K562 (cell line): ENCODE measurements at regions not wholly inside any gene's neighbourhood (a gene's known extent, or its start where the extent isn't known, plus 50 kb on each side); places are given as distances from the start of the nearest gene placed in this dataset.

Experiments used
- ATAC-seq: fragments of 200-7000 bp; cut with Tn5 transposase; 3 replicates; pipeline ENCODE4 v1.9.1; 2020; ENCODE audit warnings: moderate library complexity
- BruUV-seq: library from RNA; stranded (reverse); fragments of 400-500 nt; replicated peaks from 2 replicates; lab custom pipeline; 2021; lab: Mats Ljungman, UMichigan
- CTCF ChIA-PET: fragments of 300-600 bp; formaldehyde crosslinking; extraction: SDS; loops from one replicate; lab custom pipeline; 2021; ENCODE audit warnings: low intra/inter-chr PET ratio; lab: Yijun Ruan, JAX
- POLR2A ChIA-PET: fragments of 300-600, 350-650 bp; sonication (Branson Sonifier 250); formaldehyde crosslinking; extraction: SDS; loops from one replicate; lab custom pipeline; 2021; ENCODE audit warnings: antibody characterized with exemption, inconsistent platforms; lab: Yijun Ruan, JAX
- DNase-seq, 4 experiments: peaks; one replicate each; pipeline versions ENCODE4 v3.0.0 to v3.0.0-alpha.2; 2011 to 2018; ENCODE audit warnings: low spot score in 3 of 4, mixed read lengths in 3 of 4; ENCODE audit errors: extremely low read depth in 1 of 4
- FAIRE-seq: peaks from 2 replicates; lab custom pipeline; 2011; peaks lifted over from hg19 to GRCh38; lab: Jason Lieb, UNC
- H2AFZ ChIP-seq: 2 replicates; pipeline ENCODE4 v1.6.0; 2011; ENCODE audit warnings: low read depth, low read length, control low read depth, inconsistent platforms
- H3K27ac ChIP-seq: fragments of 200-600 bp; 3 replicates; pipeline ENCODE4 v1.8.0; 2011; ENCODE audit warnings: low read depth, mild to moderate bottlenecking, control low read depth, inconsistent platforms, low read length, moderate library complexity, mixed read lengths; ENCODE audit errors: extremely low read depth
- H3K27me3 ChIP-seq, 2 experiments: fragments of 300-600 bp in 1 of 2; 2 replicates in 1 of 2; 3 replicates in 1 of 2; pipeline versions ENCODE4 v1.6.0 to v1.8.0; 2011; ENCODE audit warnings: inconsistent platforms in 2 of 2, low read length in 2 of 2, mild to moderate bottlenecking in 1 of 2, mixed read lengths in 1 of 2, moderate library complexity in 1 of 2; ENCODE audit not compliant: control insufficient read depth in 2 of 2, insufficient read depth in 2 of 2
- H3K36me3 ChIP-seq: fragments of 300-600 bp; 3 replicates; pipeline ENCODE4 v1.8.0; 2011; ENCODE audit warnings: mild to moderate bottlenecking, low read length, inconsistent platforms; ENCODE audit not compliant: control insufficient read depth, insufficient read depth
- H3K4me1 ChIP-seq, 2 experiments: fragments of 200-600 bp in 1 of 2; replicated peaks in 1 of 2; 2 replicates in 1 of 2; 3 replicates in 1 of 2; pipeline versions ENCODE4 v1.5.1 to v1.8.0; 2011; ENCODE audit warnings: inconsistent platforms in 2 of 2, low read length in 2 of 2, mild to moderate bottlenecking in 1 of 2, mixed read lengths in 1 of 2, moderate library complexity in 1 of 2; ENCODE audit not compliant: control insufficient read depth in 2 of 2, insufficient read depth in 2 of 2
- H3K4me2 ChIP-seq: 2 replicates; pipeline ENCODE4 v1.6.1; 2011; ENCODE audit warnings: low read length, control low read depth, inconsistent platforms, mixed read lengths; ENCODE audit not compliant: insufficient read depth
- H3K4me3 ChIP-seq: fragments of 200-600 bp; sonication (generic), shearing (Covaris generic); 2 replicates; pipeline ENCODE4 v1.5.1; 2016; ENCODE audit warnings: control low read depth, inconsistent platforms
- H3K79me2 ChIP-seq: fragments of 200-600 bp; 3 replicates; pipeline ENCODE4 v1.8.0; 2011; ENCODE audit warnings: low read length, inconsistent platforms; ENCODE audit not compliant: control insufficient read depth, insufficient read depth
- H3K9ac ChIP-seq, 2 experiments: 2 replicates each; pipeline versions ENCODE4 v1.6.0 to v1.6.1; 2011; ENCODE audit warnings: low read depth in 2 of 2, low read length in 2 of 2, control low read depth in 1 of 2, inconsistent platforms in 1 of 2, mild to moderate bottlenecking in 1 of 2, mixed read lengths in 1 of 2; ENCODE audit not compliant: insufficient read depth in 1 of 2
- H3K9me1 ChIP-seq: one replicate; pipeline ENCODE4 v1.6.0; 2011; ENCODE audit warnings: inconsistent platforms, mild to moderate bottlenecking, low read length, moderate library complexity; ENCODE audit not compliant: control insufficient read depth, insufficient read depth
- H3K9me3 ChIP-seq: replicated peaks from 2 replicates; pipeline ENCODE4 v1.5.1; 2011; ENCODE audit warnings: low read depth, low read length, inconsistent platforms; ENCODE audit not compliant: control insufficient read depth, insufficient read depth
- H4K20me1 ChIP-seq: replicated peaks from 2 replicates; pipeline ENCODE4 v1.6.1; 2011; ENCODE audit warnings: low read length, inconsistent platforms, mixed read lengths; ENCODE audit not compliant: control insufficient read depth, insufficient read depth
- CREBBP ChIP-seq: IDR thresholded peaks from one replicate; pipeline ENCODE4 v1.6.1; 2012; ENCODE audit warnings: low read depth, mild to moderate bottlenecking, control low read depth, inconsistent platforms, low read length
- HMG20A ChIP-seq: fragments of 450-650 bp; formaldehyde crosslinking; conservative IDR thresholded peaks from 2 replicates; pipeline ENCODE4 v1.4.0; 2020; ENCODE audit warnings: mild to moderate bottlenecking, mixed read lengths
- KDM5B ChIP-seq: fragments of 200-600 bp; sonication (generic); IDR thresholded peaks from 2 replicates; pipeline ENCODE4 v1.6.1; 2012; ENCODE audit warnings: low read depth, mild to moderate bottlenecking, moderate library complexity, low read length, control low read depth, inconsistent platforms; ENCODE audit not compliant: insufficient replicate concordance
- PHF8 ChIP-seq: fragments of 200-600 bp; sonication (generic); IDR thresholded peaks from 2 replicates; pipeline ENCODE4 v1.6.1; 2012; ENCODE audit warnings: mixed run types, mild to moderate bottlenecking, inconsistent platforms, low read length, moderate library complexity, borderline replicate concordance
- TEAD4 ChIP-seq, 2 experiments: sonication (generic) in 1 of 2; formaldehyde crosslinking in 1 of 2; IDR thresholded peaks; 2 replicates each; pipeline versions ENCODE4 v1.6.1 to v1.8.0; 2012 to 2022; ENCODE audit warnings: borderline replicate concordance in 1 of 2, inconsistent platforms in 1 of 2, low read length in 1 of 2, mild to moderate bottlenecking in 1 of 2, missing genetic modification reagents in 1 of 2
- in situ Hi-C: fragments of 300-500 bp; cut with MboI; formaldehyde crosslinking; loops from 4 replicates; pipeline ENCODE4 v1.15.0; 2018; ENCODE audit warnings: inconsistent platforms, mixed read lengths
- intact Hi-C: fragments of 100-400 bp; cut with micrococcal nuclease; formaldehyde crosslinking; loops from 2 replicates; pipeline ENCODE4 v1.14.2; 2022
- TF ChIP-seq, protein P1 (sequence below): sonication (generic); formaldehyde crosslinking; IDR thresholded peaks from 2 replicates; pipeline ENCODE4 v1.8.1; 2023; ENCODE audit warnings: mild to moderate bottlenecking, missing genetic modification reagents

DNA sequence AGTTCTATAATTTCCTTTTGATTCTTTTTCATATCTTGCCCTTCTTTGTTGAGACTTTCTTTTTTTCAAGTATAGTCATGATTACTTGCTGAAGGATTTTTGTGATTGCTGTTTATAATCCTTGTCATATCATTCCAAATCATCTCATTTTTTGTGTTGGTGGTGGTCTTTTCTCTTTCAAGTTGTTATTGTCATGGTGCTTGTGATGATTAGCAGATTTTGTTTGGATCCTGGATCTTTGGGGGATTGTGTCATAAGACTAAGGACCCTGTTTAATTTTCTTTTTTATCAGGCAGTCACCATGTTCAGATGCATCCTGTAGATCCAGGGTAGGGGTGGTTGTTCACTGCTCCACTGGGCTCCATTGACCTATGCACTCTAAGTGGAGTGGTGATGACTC is 254.4 kb upstream of the FOXF1 start:
- no peak overlapping the region for H3K4me2 ChIP-seq
- H3K9me3 ChIP-seq = no peaks in the 10 kb centered on the region
- BruUV-seq = no TSS peak
- no peaks in the 10 kb centered on the region for H3K9me1 ChIP-seq
- H3K27me3 ChIP-seq = peaks cover 0 to 7% of the 10 kb centered on the region in 2 experiments; a peak in 1 of 5 replicates
- no peaks in the 10 kb centered on the region for H3K36me3 ChIP-seq
- FAIRE-seq (no peak), ATAC-seq (no peak), DNase-seq (no peak)
- H3K27ac ChIP-seq = no peak overlapping the region
- H2AFZ ChIP-seq = no peak overlapping the region
- H3K79me2 ChIP-seq = no peaks in the 10 kb centered on the region
- in situ Hi-C loops (no loop called here), intact Hi-C loops (loop anchor here (10.0 kb wide), 1 partner anchor 269 kb away; no protein-coding TSS in a partner anchor)
- ChIA-PET POLR2A (interaction anchor here (1.0 to 1.1 kb wide), 2 partner anchors 12 to 44 kb away, joined by 3 read pairs; no protein-coding TSS in a partner anchor), CTCF (no interaction called here)
- no peaks in the 10 kb centered on the region for H3K4me1 ChIP-seq
- H3K4me3 ChIP-seq = no peak overlapping the region
- TF ChIP-seq KDM5B = no peak
- no peak for TF ChIP-seq HMG20A (CRISPR knock-in tag)
- no peak for TF ChIP-seq TEAD4 (IDR thresholded peaks at IDR 0.05; ENCODE audit: low read length)
- no peak for TF ChIP-seq TEAD4 (CRISPR knock-in tag; IDR thresholded peaks at IDR 0.05; ENCODE audit: borderline replicate concordance)
- no peak for TF ChIP-seq PHF8
- TF ChIP-seq, protein P1, sequence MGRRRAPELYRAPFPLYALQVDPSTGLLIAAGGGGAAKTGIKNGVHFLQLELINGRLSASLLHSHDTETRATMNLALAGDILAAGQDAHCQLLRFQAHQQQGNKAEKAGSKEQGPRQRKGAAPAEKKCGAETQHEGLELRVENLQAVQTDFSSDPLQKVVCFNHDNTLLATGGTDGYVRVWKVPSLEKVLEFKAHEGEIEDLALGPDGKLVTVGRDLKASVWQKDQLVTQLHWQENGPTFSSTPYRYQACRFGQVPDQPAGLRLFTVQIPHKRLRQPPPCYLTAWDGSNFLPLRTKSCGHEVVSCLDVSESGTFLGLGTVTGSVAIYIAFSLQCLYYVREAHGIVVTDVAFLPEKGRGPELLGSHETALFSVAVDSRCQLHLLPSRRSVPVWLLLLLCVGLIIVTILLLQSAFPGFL = no peak
- no peak for TF ChIP-seq CREBBP
- no peak overlapping the region for H3K9ac ChIP-seq
- peaks cover 4% of the 10 kb centered on the region; the same call in 1 of the 2 replicates for H4K20me1 ChIP-seq
